Stimulated activated CD8-positive, alpha-beta memory T cell treated with anti-CD3 and anti-CD28 coated beads, Interleukin-12 subunit alpha, Interleukin-12 subunit beta, amount 100 ng/mL, for 1 hour (primary cell): ENCODE measurements at regions not wholly inside any gene's neighbourhood (a gene's known extent, or its start where the extent isn't known, plus 50 kb on each side); places are given as distances from the start of the nearest gene placed in this dataset.
"Not testable (repeated sequence)": the region's sequence is repeated elsewhere in the genome, so short reads cannot be mapped to it uniquely, and the experiment has no call there.

Experiments
- DNase-seq: peaks from one replicate; pipeline ENCODE4 v3.0.0-alpha.2; 2020; ENCODE audit warnings: low read depth

GRCh38 chr5:159645179-159645846, 271.0 kb upstream of the ADRA1B start:
- no peak for DNase-seq

GRCh38 chr5:159650803-159651202, 265.5 kb upstream of the ADRA1B start:
- DNase-seq: no peak

GRCh38 chr5:159655757-159656409, 260.4 kb upstream of the ADRA1B start:
- no peak for DNase-seq

- DNase-seq: no peak
These were observed 259.0 kb upstream of the ADRA1B start for GRCh38 chr5:159657298-159657697.

GRCh38 chr5:159657771-159658170, 258.5 kb upstream of the ADRA1B start:
- DNase-seq: no peak

GRCh38 chr5:159658266-159658925, 257.9 kb upstream of the ADRA1B start:
- DNase-seq: no peak

- no peak for DNase-seq
These were observed 255.9 kb upstream of the ADRA1B start for GRCh38 chr5:159660401-159660800.

GRCh38 chr5:159663986-159664385, 252.3 kb upstream of the ADRA1B start:
- DNase-seq: no peak

- no peak for DNase-seq
These were observed 249.0 kb upstream of the ADRA1B start for GRCh38 chr5:159667286-159667685.

GRCh38 chr5:159668556-159668955, 247.7 kb upstream of the ADRA1B start:
- no peak for DNase-seq

GRCh38 chr5:159669559-159669958, 246.7 kb upstream of the ADRA1B start:
- no peak for DNase-seq

GRCh38 chr5:159671886-159672285, 244.4 kb upstream of the ADRA1B start:
- DNase-seq: no peak

- DNase-seq: no peak
These were observed 242.7 kb upstream of the ADRA1B start for GRCh38 chr5:159673538-159673937.

- no peak for DNase-seq
These were observed 237.5 kb upstream of the ADRA1B start for GRCh38 chr5:159678657-159679392.

- DNase-seq: no peak
These were observed 236.2 kb upstream of the ADRA1B start for GRCh38 chr5:159680095-159680494.

- DNase-seq: no peak
These were observed 234.6 kb upstream of the ADRA1B start for GRCh38 chr5:159681661-159682060.

- no peak for DNase-seq
These were observed 233.7 kb upstream of the ADRA1B start for GRCh38 chr5:159682623-159683022.

- DNase-seq: not testable (repeated sequence)
These were observed 228.4 kb upstream of the ADRA1B start for GRCh38 chr5:159687892-159688291.

GRCh38 chr5:159695741-159696294, 220.5 kb upstream of the ADRA1B start:
- no peak for DNase-seq

GRCh38 chr5:159697530-159697929, 218.8 kb upstream of the ADRA1B start:
- DNase-seq: no peak

- DNase-seq: no peak
These were observed 218.0 kb upstream of the ADRA1B start for GRCh38 chr5:159698322-159698721.

- no peak for DNase-seq
These were observed 216.3 kb upstream of the ADRA1B start for GRCh38 chr5:159700016-159700415.
